ENCODE measurements at regions not wholly inside any gene's neighbourhood (a gene's known extent, or its start where the extent isn't known, plus 50 kb on each side); places are given as distances from the start of the nearest gene placed in this dataset.

DNA sequence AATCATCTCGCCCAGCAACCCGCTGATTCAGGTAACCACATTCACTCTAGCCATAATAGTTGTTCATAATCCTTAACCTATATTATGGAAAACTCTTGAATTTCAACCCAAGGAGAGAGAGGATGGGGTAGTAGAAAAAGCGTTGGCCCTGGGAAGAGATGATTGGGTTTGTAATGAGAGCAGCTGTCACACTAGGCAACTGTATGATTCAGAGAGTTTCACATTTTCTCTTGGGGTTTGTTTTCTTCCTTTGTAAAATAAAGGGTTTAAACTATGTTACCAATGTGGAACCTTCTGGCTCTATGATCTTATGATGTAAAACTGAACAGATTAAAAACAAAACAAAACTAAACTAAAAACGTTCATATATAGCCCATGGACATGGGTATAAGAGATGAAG lies 705.2 kb upstream of the IGFBP3 start:
- no peaks in the 10 kb centered on the region for H3K36me3 ChIP-seq (ENCODE audit: insufficient read depth, low read length)
- Mint-ChIP-seq H3K27me3 (no peaks in the 10 kb centered on the region), H3K36me3 (ENCODE audit: low read depth) (no peaks in the 10 kb centered on the region), H3K9me3 (no peaks in the 10 kb centered on the region), H3K4me1 (ENCODE audit: low read depth) (no peaks in the 10 kb centered on the region), H3K27ac (no peak overlapping the region), H3K4me3 (no peak overlapping the region)
- ATAC-seq (ENCODE audit: poor library complexity) = no peak
- TF ChIP-seq, protein P1, sequence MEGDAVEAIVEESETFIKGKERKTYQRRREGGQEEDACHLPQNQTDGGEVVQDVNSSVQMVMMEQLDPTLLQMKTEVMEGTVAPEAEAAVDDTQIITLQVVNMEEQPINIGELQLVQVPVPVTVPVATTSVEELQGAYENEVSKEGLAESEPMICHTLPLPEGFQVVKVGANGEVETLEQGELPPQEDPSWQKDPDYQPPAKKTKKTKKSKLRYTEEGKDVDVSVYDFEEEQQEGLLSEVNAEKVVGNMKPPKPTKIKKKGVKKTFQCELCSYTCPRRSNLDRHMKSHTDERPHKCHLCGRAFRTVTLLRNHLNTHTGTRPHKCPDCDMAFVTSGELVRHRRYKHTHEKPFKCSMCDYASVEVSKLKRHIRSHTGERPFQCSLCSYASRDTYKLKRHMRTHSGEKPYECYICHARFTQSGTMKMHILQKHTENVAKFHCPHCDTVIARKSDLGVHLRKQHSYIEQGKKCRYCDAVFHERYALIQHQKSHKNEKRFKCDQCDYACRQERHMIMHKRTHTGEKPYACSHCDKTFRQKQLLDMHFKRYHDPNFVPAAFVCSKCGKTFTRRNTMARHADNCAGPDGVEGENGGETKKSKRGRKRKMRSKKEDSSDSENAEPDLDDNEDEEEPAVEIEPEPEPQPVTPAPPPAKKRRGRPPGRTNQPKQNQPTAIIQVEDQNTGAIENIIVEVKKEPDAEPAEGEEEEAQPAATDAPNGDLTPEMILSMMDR (IDR thresholded peaks at IDR 0.05) = no peak
- no peaks in the 10 kb centered on the region for H3K27me3 ChIP-seq (ENCODE audit: control insufficient read depth in 1 of 2, insufficient read depth in 2 of 2, low read length in 2 of 2)
- no peak overlapping the region for H3K27ac ChIP-seq (ENCODE audit: low read depth in 1 of 2, low read length in 2 of 2)
- CTCF ChIA-PET = no interaction called here
- POLR2A ChIA-PET = no interaction called here
- H3K4me1 ChIP-seq (ENCODE audit: insufficient read depth, low read length) = no peaks in the 10 kb centered on the region
- no peak overlapping the region for H3K4me3 ChIP-seq (ENCODE audit: low read length)
- intact Hi-C loops (cut with DNase I, micrococcal nuclease) = no loop called here
- peaks cover 0 to 11% of the 10 kb centered on the region in 2 experiments for H3K9me3 ChIP-seq (ENCODE audit: control insufficient read depth in 1 of 2, insufficient read depth in 1 of 2, low read length in 2 of 2)
- no peak for DNase-seq

DNA sequence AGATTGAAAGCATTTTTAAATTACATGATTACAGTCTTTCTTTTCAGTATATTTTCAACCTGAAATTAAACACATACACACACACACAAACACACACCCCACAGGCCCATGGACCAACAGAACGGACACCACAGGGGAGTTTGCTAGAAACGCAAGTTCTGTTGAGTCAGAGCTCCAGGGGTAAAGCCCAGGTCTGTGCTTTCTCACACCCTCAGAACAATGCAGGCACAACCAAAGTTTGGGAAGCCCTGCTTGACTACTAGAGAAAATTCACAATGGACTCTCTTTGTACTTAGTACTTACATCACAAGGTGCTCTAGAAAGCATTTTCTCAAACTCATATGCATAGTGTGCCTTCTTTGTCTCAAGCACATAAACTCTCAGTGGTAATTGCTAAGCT lies 704.0 kb upstream of the IGFBP3 start:
- Histone ChIP-seq H3K27ac (ENCODE audit: low read depth in 1 of 2, low read length in 2 of 2) (no peak overlapping the region), H3K36me3 (ENCODE audit: insufficient read depth, low read length) (no peaks in the 10 kb centered on the region), H3K4me3 (ENCODE audit: low read length) (no peak overlapping the region), H3K4me1 (ENCODE audit: insufficient read depth, low read length) (no peaks in the 10 kb centered on the region), H3K9me3 (ENCODE audit: control insufficient read depth in 1 of 2, insufficient read depth in 1 of 2, low read length in 2 of 2) (peaks cover 0 to 8% of the 10 kb centered on the region in 2 experiments), H3K27me3 (ENCODE audit: control insufficient read depth in 1 of 2, insufficient read depth in 2 of 2, low read length in 2 of 2) (no peaks in the 10 kb centered on the region)
- H3K4me1 Mint-ChIP-seq (ENCODE audit: low read depth) = no peaks in the 10 kb centered on the region
- H3K4me3 Mint-ChIP-seq = no peak overlapping the region
- ChIA-PET POLR2A (interaction anchor here (0.6 kb wide), 1 partner anchor 13 kb away, joined by 4 read pairs; no protein-coding TSS in a partner anchor), CTCF (no interaction called here)
- intact Hi-C loops (cut with DNase I, micrococcal nuclease) = no loop called here
- H3K36me3 Mint-ChIP-seq (ENCODE audit: low read depth) = no peaks in the 10 kb centered on the region
- no peak overlapping the region for H3K27ac Mint-ChIP-seq
- TF ChIP-seq, protein P1 (IDR thresholded peaks at IDR 0.05) = no peak
- no peaks in the 10 kb centered on the region for H3K9me3 Mint-ChIP-seq
- DNase-seq = no peak
- no peaks in the 10 kb centered on the region for H3K27me3 Mint-ChIP-seq
- ATAC-seq (ENCODE audit: poor library complexity) = no peak

DNA sequence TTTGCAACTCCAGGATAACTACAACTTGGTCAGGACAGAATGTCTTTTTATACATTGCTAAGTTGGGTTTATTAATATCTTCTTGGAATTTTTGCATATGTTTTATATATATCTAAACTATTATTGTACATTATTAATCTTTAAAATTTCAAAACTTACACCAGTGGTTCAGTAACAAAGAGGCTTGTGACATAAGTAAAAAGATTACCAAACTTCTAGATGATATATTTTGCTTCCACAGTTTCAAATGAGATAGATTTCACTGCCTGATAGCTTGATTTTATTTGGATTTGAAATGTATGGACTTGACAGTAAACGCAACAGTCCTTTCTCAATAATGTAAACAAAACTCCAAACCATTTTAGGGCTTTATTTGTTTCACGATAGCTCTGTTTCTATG lies 701.2 kb upstream of the IGFBP3 start:
- intact Hi-C loops (cut with DNase I, micrococcal nuclease) = no loop called here
- H3K27me3 ChIP-seq (ENCODE audit: control insufficient read depth in 1 of 2, insufficient read depth in 2 of 2, low read length in 2 of 2) = no peaks in the 10 kb centered on the region

More for the DNA sequence above, 701.2 kb upstream of the IGFBP3 start:
- DNase-seq (no peak), ATAC-seq (ENCODE audit: poor library complexity) (no peak)
- no peaks in the 10 kb centered on the region for H3K9me3 Mint-ChIP-seq
- POLR2A ChIA-PET = no interaction called here
- H3K4me3 Mint-ChIP-seq = no peak overlapping the region
- Histone ChIP-seq H3K9me3 (ENCODE audit: control insufficient read depth in 1 of 2, insufficient read depth in 1 of 2, low read length in 2 of 2) (peaks cover 0 to 5% of the 10 kb centered on the region in 2 experiments), H3K4me3 (ENCODE audit: low read length) (no peak overlapping the region), H3K27ac (ENCODE audit: low read depth in 1 of 2, low read length in 2 of 2) (no peak overlapping the region), H3K4me1 (ENCODE audit: insufficient read depth, low read length) (no peaks in the 10 kb centered on the region), H3K36me3 (ENCODE audit: insufficient read depth, low read length) (no peaks in the 10 kb centered on the region)
- no peaks in the 10 kb centered on the region for H3K36me3 Mint-ChIP-seq (ENCODE audit: low read depth)
- H3K27me3 Mint-ChIP-seq = no peaks in the 10 kb centered on the region
- H3K4me1 Mint-ChIP-seq (ENCODE audit: low read depth) = no peaks in the 10 kb centered on the region
- TF ChIP-seq, protein P1 (IDR thresholded peaks at IDR 0.05) = no peak
- H3K27ac Mint-ChIP-seq = no peak overlapping the region
- CTCF ChIA-PET = no interaction called here

Data from CD4-positive, alpha-beta T cell (primary cell).